HG02759 (cell line): ENCODE measurements at regions not wholly inside any gene's neighbourhood (a gene's known extent, or its start where the extent isn't known, plus 50 kb on each side); places are given as distances from the start of the nearest gene placed in this dataset.
"Not testable (repeated sequence)": the region's sequence is repeated elsewhere in the genome, so short reads cannot be mapped to it uniquely, and the experiment has no call there.

Experiments used
- ATAC-seq: cut with Tn5 transposase; IDR thresholded peaks from one replicate; pipeline ENCODE4 v1.9.1; 2021; ENCODE audit warnings: mild to moderate bottlenecking, moderate library complexity; ENCODE audit not compliant: unreplicated experiment

DNA sequence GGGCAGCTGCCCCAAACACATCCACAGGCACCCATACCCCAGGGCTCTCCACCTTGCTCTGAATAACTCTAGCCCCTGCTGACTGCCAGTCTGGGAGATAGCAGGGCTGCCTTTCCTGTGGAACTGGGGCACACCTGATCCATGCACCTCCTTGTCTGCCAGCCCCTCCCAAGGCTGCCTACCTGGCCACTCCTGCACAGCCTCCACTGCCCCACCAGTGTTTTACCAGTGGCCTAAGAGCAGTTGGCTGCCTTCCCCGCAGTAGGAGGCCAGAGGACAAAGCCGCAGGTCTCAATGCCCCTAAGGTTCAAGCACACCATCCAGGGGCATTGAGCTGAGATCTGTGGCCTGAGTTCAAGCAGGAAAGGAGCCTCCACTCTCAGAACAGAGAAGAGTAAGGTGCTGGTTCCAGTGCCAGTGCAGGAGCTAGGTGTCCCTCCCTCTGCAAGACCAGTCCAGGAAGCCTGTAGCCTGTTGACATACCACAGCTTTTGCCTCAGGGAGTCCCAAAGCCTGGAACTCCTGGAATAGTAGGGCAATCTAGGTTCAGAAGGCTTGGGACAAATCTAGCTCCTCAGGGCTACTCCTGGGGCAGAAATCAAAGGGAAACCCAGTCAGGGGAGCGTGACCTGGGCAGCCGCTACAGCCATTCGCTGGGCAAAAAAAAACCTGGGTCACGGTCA, 514.5 kb upstream of the PTGER4 start:
- ATAC-seq, result no peak

DNA sequence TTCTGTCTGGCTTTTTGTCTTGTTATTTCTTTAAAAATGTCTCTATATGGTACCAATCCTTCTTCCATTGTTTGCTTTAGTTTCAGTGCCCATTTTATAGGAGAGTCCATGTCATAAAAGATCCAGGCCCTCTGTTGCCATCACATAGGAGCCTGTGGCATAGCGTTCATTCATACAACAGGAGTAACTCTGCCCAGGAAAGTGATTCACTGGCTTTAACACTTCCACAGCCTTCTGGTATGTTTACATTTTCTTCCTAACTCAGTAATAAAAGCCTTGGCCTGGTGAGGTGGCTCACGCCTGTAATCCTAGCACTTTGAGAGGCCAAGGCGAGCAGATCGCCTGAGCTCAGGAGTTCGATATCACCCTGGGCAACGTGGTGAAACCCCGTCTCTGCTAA, 519.3 kb upstream of the PTGER4 start:
- ATAC-seq, result no peak

DNA sequence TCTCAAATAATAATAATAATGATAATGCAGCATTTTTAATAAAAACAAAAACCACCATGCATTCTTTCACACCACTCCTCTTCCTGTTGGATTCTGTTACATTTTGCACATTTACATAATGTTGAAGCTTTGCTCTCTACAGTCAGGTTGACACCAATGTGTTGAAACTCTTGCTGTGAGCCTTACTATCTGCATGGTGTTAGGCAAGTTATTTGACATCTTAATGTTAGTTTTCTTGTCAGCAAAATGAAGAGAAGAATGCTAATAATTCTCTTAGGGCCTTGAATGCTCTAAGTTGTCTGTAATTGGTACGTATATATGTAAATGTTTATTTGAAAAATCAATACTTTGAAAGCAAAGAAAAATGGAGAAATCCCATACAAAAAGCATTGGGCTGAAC, 525.5 kb upstream of the PTGER4 start:
- no peak for ATAC-seq

- ATAC-seq, result no peak
Observed at GRCh38 chr5:40150896-40151295, 528.8 kb upstream of the PTGER4 start.

DNA sequence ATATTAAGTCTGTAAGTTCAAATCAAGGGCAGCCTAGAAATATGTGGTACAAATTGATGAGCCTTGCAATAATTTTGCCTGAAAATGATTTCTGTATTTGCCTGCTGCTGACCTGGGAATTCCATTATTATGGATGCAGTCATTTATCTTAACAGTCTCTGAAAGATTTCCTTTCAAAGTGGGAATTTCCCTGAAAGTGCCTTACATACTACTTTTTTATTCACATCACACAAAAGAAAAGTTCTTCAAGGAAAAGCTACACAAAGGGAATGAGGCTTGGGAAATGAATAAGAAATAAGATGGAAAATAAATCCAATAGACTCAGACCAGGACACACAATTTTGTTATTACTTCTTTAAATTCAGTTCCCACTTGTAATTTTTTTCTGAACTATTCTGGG, 537.8 kb upstream of the PTGER4 start:
- ATAC-seq, result no peak

- no peak for ATAC-seq
Observed at GRCh38 chr5:40141418-40141817, 538.3 kb upstream of the PTGER4 start.

DNA sequence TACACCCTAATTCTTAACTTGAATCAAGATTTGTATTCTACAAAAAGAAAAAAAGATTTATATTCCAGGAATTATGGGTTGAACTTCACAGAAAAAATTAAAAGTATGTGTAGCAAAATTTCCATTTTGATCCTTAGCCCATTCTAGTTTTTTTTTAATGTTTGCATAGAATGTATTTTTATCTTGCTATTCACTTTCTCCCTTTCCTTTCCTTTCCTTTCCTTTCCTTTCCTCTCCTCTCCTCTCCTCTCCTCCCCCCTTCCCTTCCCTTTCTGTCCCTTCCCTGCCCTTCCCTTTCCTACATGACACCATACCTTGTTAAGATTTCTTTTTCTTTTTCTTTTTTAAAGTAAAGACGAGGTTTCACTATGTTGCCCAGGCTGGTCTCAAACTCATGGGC, 542.5 kb upstream of the PTGER4 start:
- ATAC-seq, result no peak

- no peak for ATAC-seq
Observed at GRCh38 chr5:40134883-40135520, 544.7 kb upstream of the PTGER4 start.

- ATAC-seq, result no peak
Observed at GRCh38 chr5:40124367-40124766, 555.3 kb upstream of the PTGER4 start.

GRCh38 chr5:40121236-40121635, 558.5 kb upstream of the PTGER4 start:
- ATAC-seq, result no peak

- no peak for ATAC-seq
Observed at GRCh38 chr5:40112875-40113274, 566.8 kb upstream of the PTGER4 start.

DNA sequence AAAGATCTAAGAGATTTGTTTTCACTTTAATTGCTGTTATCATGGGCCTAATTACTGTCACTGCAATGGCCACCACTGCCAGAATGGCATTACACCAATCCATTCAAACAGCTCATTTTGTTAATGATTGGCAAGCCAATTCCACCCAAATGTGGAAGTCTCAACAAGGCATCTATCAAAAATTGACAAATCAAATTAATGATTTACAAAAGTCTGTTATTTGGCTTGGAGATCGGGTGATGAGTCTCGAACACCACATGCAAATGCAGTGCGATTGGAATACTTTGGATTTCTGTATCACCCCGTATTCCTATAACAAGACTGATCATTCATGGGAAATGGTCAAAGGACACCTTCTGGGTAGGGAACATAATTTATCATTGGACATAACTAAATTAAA, 568.7 kb upstream of the PTGER4 start:
- not testable (repeated sequence) for ATAC-seq

DNA sequence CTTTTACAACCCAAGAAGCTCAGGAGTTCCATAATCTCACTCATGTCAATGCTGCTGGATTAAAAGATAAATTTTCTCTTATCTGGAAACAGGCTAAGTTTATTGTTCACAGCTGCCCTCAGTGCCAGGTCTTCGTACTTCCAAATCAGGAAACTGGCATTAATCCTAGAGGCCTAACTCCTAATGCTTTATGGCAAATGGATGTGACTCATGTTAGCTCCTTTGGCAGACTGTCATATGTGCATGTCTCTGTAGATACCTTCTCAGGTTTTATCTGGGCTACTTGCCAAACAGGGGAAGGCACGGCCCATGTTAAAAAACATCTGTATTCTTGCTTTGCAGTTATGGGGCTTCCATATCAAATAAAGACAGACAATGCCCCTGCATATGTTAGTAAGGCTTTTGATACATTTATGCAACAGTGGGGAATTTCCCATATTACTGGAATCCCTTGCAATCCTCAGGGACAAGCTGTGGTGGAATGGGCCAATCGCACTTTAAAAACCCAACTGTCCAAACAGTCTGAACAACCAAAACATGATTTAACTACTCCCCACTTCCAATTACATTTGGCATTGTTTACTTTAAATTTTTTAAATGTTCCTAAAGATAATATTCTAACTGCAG, 570.8 kb upstream of the PTGER4 start:
- ATAC-seq, result not testable (repeated sequence)

DNA sequence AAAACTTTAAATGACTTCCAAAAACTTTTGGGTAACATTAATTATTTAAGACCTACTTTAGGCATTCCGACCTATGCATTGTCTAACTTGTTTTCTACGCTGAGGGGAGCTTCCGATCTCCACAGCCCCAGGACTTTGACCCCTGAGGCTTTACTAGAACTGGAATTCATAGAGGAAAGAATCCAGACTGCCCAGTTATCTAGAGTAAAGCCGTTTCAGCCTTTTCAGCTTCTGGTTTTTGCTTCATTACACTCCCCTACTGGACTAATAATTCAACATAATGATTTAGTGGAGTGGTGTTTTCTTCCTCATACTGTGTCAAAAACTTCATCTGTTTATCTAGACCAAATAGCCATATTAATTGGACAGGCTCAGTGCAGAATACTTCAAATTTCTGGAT, 571.9 kb upstream of the PTGER4 start:
- ATAC-seq, result not testable (repeated sequence)

DNA sequence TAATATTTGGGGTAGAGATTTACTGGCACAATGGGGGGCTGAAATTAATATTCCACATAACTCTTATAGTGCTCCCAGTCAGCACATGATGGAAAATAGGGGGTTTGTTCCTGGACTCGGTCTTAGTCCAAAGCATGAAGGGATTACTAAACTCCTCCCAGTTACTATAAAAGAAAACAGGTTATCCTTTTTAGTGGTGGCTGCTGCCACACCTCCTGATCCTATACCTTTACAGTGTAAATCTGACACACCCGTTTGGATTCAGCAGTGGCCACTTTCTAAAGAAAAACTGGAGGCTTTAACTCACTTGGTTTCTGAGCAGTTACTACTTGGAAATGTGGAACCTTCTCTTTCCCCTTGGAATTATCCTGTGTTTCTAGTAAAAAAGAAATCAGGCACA, 572.9 kb upstream of the PTGER4 start:
- ATAC-seq, result no peak

DNA sequence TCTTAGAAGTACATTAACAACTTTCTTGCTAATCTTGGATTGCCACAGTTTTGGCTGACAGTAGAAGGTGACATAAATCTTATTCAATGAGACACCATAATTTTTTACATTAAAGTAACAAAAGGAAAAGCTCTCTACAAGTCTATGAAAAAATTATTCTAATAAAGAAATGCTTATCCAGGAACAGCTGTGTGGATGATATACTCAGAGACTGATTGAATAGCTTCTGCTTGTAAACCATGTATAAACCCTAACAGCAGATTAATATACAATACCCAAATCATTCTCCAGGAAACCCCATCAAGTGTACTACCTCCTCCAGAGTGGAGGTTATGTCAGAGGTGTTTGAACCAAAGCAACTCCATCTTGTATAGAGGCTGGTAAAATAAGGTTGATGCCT, 581.4 kb upstream of the PTGER4 start:
- ATAC-seq, result no peak

DNA sequence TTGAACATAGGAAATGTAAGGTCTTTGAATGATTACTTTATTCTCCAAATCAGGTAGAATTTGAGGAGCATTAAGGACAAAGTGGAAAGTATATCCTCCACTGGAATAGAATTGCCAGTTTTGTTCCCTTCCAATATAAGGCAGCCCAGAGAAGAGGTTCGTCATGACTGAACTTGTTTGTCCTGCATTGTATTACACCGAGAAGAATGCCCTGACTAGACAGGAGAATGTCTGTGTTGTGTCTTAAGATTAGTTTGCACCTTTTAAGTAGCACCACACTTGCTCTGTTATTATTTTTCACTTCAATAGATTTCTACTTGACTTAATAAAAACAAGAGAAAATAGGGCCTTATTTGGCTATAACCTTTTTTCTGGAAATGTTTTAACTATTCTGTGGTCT, 586.2 kb upstream of the PTGER4 start:
- ATAC-seq, result no peak

DNA sequence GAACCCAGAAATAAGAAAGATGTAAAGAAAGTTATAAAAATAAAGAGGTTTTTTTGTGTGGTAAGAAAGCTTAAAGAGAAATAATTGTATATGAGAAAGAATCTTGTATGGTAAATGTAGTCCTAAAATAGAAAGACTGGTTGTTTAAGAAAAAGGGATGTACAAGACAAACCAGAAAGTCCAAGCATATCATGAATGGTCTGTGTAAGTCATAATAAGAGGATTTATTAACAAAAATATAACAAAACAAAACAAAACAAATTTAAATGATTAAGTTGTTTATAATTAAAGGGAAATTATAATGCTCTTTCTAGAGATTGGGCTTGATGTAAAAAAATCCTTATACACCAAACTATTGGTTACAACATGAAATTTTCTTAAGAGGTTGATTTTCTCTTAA, 590.4 kb upstream of the PTGER4 start:
- no peak for ATAC-seq

DNA sequence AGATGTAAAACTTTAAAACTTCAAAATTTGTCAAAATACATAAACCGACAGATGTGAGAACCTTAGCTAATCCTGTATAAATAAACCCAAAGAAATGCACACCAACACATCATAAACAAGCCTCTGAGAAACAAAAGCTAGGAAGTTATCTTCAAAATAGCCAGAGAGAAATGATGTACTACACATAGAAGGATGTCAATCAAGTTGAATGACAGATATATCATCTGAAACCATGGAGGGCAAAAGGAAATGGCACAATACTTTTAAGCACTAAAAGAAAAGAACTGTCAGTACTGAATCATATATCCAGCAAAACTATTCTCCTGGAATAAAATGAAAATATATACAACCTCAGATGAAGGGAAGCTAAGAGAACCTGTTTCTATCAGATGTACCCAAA, 595.1 kb upstream of the PTGER4 start:
- ATAC-seq, result no peak

DNA sequence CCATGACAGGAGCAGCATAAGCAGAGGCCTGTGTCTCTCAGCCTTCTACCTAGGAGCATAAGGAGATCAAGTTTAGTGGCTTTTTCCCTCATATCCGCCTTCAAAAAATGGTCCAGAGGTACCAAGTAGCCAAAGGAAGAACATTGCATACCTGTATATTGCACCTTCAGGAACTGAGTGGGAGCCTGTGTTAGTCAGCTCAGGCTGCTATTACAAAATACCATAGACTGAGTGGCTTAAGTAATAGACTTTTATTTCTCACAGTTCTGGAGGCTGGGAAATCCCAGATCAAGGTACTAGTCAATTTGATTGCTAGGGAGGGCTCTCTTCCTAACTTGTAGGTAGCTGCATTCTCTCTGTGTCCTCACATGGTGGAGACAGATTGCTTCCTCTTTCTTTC, 597.4 kb upstream of the PTGER4 start:
- ATAC-seq, result no peak

GRCh38 chr5:40080191-40080590, 599.5 kb upstream of the PTGER4 start:
- no peak for ATAC-seq

DNA sequence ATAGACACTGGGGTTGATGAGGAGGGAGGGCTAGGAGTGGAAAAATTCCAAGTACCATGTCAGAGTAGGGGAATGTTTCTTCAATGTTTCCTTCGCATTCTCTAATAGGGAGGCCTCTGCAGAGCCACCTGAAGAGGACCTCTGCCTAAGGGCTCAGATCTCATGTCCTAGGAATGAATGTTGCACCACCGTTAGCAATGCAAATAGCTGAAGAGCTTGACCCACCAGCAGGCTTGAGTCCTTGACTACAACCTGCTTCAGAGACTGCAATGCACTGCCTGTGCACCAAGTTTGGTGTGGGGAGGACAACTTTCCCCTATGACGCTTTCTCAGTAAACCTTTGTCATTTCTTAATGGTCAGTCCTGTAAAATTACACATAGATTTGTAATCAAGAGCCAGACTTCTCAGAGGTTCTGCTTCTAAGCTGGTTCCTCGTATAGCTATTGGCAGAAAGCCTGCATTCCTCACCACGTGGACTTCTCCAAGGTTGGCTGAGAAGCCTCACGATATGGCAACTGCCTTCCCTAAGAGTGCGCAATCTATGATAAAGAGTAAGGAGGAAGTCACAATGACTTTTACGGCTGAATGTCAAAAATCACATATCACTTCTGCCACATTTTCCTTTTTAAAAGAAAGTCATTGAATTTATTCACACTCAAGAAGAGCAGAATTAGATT, 600.7 kb upstream of the PTGER4 start:
- ATAC-seq, result no peak
